Ammon's horn (tissue), 1 donor: ENCODE measurements at regions not wholly inside any gene's neighbourhood (a gene's known extent, or its start where the extent isn't known, plus 50 kb on each side); places are given as distances from the start of the nearest gene placed in this dataset.

Source experiments
- DNase-seq: peaks from one replicate; pipeline ENCODE4 v3.0.0-alpha.2; 2016; ENCODE audit warnings: low spot score

- no peak for DNase-seq
Measured at GRCh38 chr5:18967637-18968036, 1020.4 kb downstream of the CDH18 start.

- DNase-seq: no peak
Measured at GRCh38 chr5:18968966-18969365, 1019.0 kb downstream of the CDH18 start.

- DNase-seq: no peak
Measured at GRCh38 chr5:18970000-18970399, 1018.0 kb downstream of the CDH18 start.

GRCh38 chr5:18972177-18972576, 1015.8 kb downstream of the CDH18 start:
- peak; percentile 32 for DNase-seq

- no peak for DNase-seq
Measured at GRCh38 chr5:18975624-18976023, 1012.4 kb downstream of the CDH18 start.

GRCh38 chr5:18977880-18978279, 1010.1 kb downstream of the CDH18 start:
- DNase-seq: no peak

- no peak for DNase-seq
Measured at GRCh38 chr5:18984559-18985080, 1003.4 kb downstream of the CDH18 start.

- DNase-seq: no peak
Measured at GRCh38 chr5:18985171-18985758, 1002.7 kb downstream of the CDH18 start.

- DNase-seq: no peak
Measured at GRCh38 chr5:18987101-18987500, 1000.9 kb downstream of the CDH18 start.

- DNase-seq: no peak
Measured at GRCh38 chr5:18990852-18991251, 997.1 kb downstream of the CDH18 start.

GRCh38 chr5:18992264-18992663, 995.7 kb downstream of the CDH18 start:
- peak; percentile 29 for DNase-seq

- DNase-seq: no peak
Measured at GRCh38 chr5:18999478-18999877, 988.5 kb downstream of the CDH18 start.

- DNase-seq: no peak
Measured at GRCh38 chr5:19001054-19001453, 986.9 kb downstream of the CDH18 start.

GRCh38 chr5:19001539-19001938, 986.5 kb downstream of the CDH18 start:
- no peak for DNase-seq

- no peak for DNase-seq
Measured at GRCh38 chr5:19002111-19002510, 985.9 kb downstream of the CDH18 start.

- DNase-seq: no peak
Measured at GRCh38 chr5:19018822-19019221, 969.2 kb downstream of the CDH18 start.

GRCh38 chr5:19031491-19031890, 956.5 kb downstream of the CDH18 start:
- DNase-seq: no peak

GRCh38 chr5:19035816-19036215, 952.2 kb downstream of the CDH18 start:
- no peak for DNase-seq

- no peak for DNase-seq
Measured at GRCh38 chr5:19042106-19042505, 945.9 kb downstream of the CDH18 start.

- DNase-seq: no peak
Measured at GRCh38 chr5:19044311-19044710, 943.7 kb downstream of the CDH18 start.

- DNase-seq: no peak
Measured at GRCh38 chr5:19044931-19045695, 942.9 kb downstream of the CDH18 start.

GRCh38 chr5:19047277-19047676, 940.7 kb downstream of the CDH18 start:
- no peak for DNase-seq

- DNase-seq: no peak
Measured at GRCh38 chr5:19048726-19049125, 939.3 kb downstream of the CDH18 start.

GRCh38 chr5:19058216-19058615, 929.8 kb downstream of the CDH18 start:
- no peak for DNase-seq
